GM23248 (cell line): ENCODE measurements at regions not wholly inside any gene's neighbourhood (a gene's known extent, or its start where the extent isn't known, plus 50 kb on each side); places are given as distances from the start of the nearest gene placed in this dataset.

ENCODE experiments used
- EZH2 ChIP-seq: fragments of 200-600 bp; sonication (generic); IDR thresholded peaks from 2 replicates; pipeline ENCODE4 v1.6.1; 2018; ENCODE audit warnings: antibody characterized with exemption, mild to moderate bottlenecking; ENCODE audit not compliant: insufficient read depth, poor library complexity, severe bottlenecking
- EZH2phosphoT487 ChIP-seq: fragments of 200-600 bp; sonication (generic); IDR thresholded peaks from 2 replicates; pipeline ENCODE4 v1.6.1; 2018; ENCODE audit warnings: antibody characterized with exemption, moderate library complexity, mild to moderate bottlenecking, low read depth; ENCODE audit not compliant: insufficient read depth

GRCh38 chr14:26026384-26026783 lies 571.4 kb downstream of the NOVA1 start:
- TF ChIP-seq EZH2 (no peak), EZH2phosphoT487 (no peak)
